Nephron (organoid): ENCODE measurements at regions not wholly inside any gene's neighbourhood (a gene's known extent, or its start where the extent isn't known, plus 50 kb on each side); places are given as distances from the start of the nearest gene placed in this dataset.

ENCODE experiments used
- H3K27ac Mint-ChIP-seq, 3 experiments: 2 replicates each; pipeline ENCODE4 v1.8.0; 2020; ENCODE audit warnings: mixed read lengths in 3 of 3, mild to moderate bottlenecking in 2 of 3, moderate library complexity in 1 of 3
- H3K27me3 Mint-ChIP-seq: 2 replicates; pipeline ENCODE4 v1.8.0; 2021; ENCODE audit warnings: low read depth, mild to moderate bottlenecking, moderate library complexity, mixed read lengths
- H3K36me3 Mint-ChIP-seq: 2 replicates; pipeline ENCODE4 v1.8.0; 2020; ENCODE audit warnings: low read depth, mixed read lengths
- H3K4me1 Mint-ChIP-seq: 2 replicates; pipeline ENCODE4 v1.8.0; 2020; ENCODE audit warnings: mixed read lengths
- H3K4me3 Mint-ChIP-seq, 3 experiments: 2 replicates each; pipeline ENCODE4 v1.8.0; 2020; ENCODE audit warnings: mild to moderate bottlenecking in 3 of 3, mixed read lengths in 3 of 3, moderate library complexity in 2 of 3
- H3K9me3 Mint-ChIP-seq: 2 replicates; pipeline ENCODE4 v1.8.0; 2020; ENCODE audit warnings: mixed read lengths
- CTCF ChIP-seq, 3 experiments: fragments of 200-600 bp; sonication (generic); IDR thresholded peaks; one replicate each; pipeline ENCODE4 v1.5.0; 2021; ENCODE audit warnings: antibody characterized with exemption in 3 of 3; ENCODE audit not compliant: unreplicated experiment in 3 of 3

- TF ChIP-seq CTCF (IDR thresholded peaks at IDR 0.05; ENCODE audit: unreplicated experiment in 3 of 3) = no peak
- Mint-ChIP-seq H3K4me1 (no peaks in the 10 kb centered on the region), H3K36me3 (no peaks in the 10 kb centered on the region), H3K27me3 (no peaks in the 10 kb centered on the region), H3K27ac (no peak overlapping the region), H3K9me3 (no peaks in the 10 kb centered on the region), H3K4me3 (no peak overlapping the region)
These were observed 1851.1 kb upstream of the IGFBP7 start for GRCh38 chr4:58961283-58961682.

- no peak for TF ChIP-seq CTCF (IDR thresholded peaks at IDR 0.05; ENCODE audit: unreplicated experiment in 3 of 3)
- Mint-ChIP-seq H3K36me3 (no peaks in the 10 kb centered on the region), H3K27me3 (no peaks in the 10 kb centered on the region), H3K9me3 (no peaks in the 10 kb centered on the region), H3K4me3 (no peak overlapping the region), H3K27ac (no peak overlapping the region), H3K4me1 (no peaks in the 10 kb centered on the region)
These were observed 1851.7 kb upstream of the IGFBP7 start for GRCh38 chr4:58961925-58962324.

DNA sequence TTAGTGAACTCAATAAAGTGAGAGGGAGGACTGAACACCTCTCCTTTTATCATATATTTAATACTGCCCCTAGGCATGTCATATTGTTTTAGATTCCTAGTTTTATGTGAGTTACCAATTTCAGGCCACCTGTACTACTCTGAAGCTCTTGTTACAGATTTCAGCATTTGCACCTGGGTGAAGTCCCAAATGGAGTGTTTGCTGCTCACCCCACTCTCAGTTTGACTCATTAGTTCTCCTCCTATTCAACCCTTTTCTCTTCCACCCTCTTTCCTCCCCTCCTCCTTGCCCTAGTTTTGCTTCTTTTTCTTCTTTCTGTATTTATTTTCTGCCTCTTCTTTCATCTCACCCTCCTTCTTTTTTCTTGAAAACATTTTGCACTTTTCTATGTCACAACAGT lies 1852.2 kb upstream of the IGFBP7 start:
- Mint-ChIP-seq H3K27ac (no peak overlapping the region), H3K4me1 (no peaks in the 10 kb centered on the region), H3K36me3 (no peaks in the 10 kb centered on the region), H3K9me3 (no peaks in the 10 kb centered on the region), H3K4me3 (no peak overlapping the region), H3K27me3 (no peaks in the 10 kb centered on the region)
- TF ChIP-seq CTCF (IDR thresholded peaks at IDR 0.05; ENCODE audit: unreplicated experiment in 3 of 3) = no peak

DNA sequence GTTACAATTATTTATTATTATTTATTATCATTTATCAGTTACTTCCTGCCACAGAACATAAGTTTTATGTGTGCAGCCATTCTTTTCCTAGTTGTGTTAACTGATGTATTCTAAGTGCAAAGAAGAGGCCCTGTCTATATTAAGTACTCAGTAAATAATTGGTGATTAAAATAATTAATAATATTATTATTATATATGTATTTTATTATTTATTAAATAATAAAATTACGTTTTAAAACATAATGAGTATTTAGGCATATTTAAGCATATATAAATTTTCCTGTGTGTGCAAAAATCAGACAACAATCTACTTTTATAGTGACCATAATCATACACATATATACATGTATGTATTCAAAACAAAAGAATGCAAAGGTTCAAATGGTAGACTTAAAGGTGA lies 1871.6 kb upstream of the IGFBP7 start:
- no peak for TF ChIP-seq CTCF (IDR thresholded peaks at IDR 0.05; ENCODE audit: unreplicated experiment in 3 of 3)

DNA sequence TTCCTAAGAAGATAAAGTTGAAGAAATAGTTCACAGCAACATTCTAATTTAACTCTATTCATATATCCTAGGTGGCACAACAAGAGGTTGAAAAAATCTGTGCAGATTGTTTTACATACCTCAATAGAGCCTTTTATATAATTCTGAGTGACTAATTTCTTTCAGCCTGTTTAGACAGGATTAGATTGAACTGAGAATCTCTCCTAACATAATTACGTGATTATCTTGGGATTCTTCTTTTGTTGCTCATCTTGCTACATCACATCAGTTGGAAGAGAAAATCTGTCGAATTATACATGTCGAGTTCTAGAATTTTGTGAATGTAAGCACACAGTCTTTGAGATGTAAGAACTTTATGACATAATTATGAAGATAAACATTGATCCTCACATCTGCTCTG lies 1873.7 kb upstream of the IGFBP7 start:
- H3K9me3 Mint-ChIP-seq = no peaks in the 10 kb centered on the region
- H3K4me1 Mint-ChIP-seq = no peaks in the 10 kb centered on the region
- H3K27me3 Mint-ChIP-seq = peaks cover 6% of the 10 kb centered on the region
- no peak overlapping the region for H3K27ac Mint-ChIP-seq
- H3K4me3 Mint-ChIP-seq = no peak overlapping the region
- no peaks in the 10 kb centered on the region for H3K36me3 Mint-ChIP-seq
- TF ChIP-seq CTCF (IDR thresholded peaks at IDR 0.05; ENCODE audit: unreplicated experiment in 3 of 3) = no peak

More for the DNA sequence above, 1871.6 kb upstream of the IGFBP7 start:
- no peaks in the 10 kb centered on the region for H3K9me3 Mint-ChIP-seq
- no peak overlapping the region for H3K4me3 Mint-ChIP-seq
- H3K4me1 Mint-ChIP-seq = peaks cover 5% of the 10 kb centered on the region
- no peaks in the 10 kb centered on the region for H3K36me3 Mint-ChIP-seq
- no peak overlapping the region for H3K27ac Mint-ChIP-seq
- H3K27me3 Mint-ChIP-seq = peaks cover 6% of the 10 kb centered on the region

- no peak for TF ChIP-seq CTCF (IDR thresholded peaks at IDR 0.05; ENCODE audit: unreplicated experiment in 3 of 3)
- no peaks in the 10 kb centered on the region for H3K9me3 Mint-ChIP-seq
- H3K4me1 Mint-ChIP-seq = no peaks in the 10 kb centered on the region
- H3K36me3 Mint-ChIP-seq = no peaks in the 10 kb centered on the region
- no peaks in the 10 kb centered on the region for H3K27me3 Mint-ChIP-seq
- H3K4me3 Mint-ChIP-seq = no peak overlapping the region
- no peak overlapping the region for H3K27ac Mint-ChIP-seq
These were observed 1892.0 kb upstream of the IGFBP7 start for GRCh38 chr4:59002148-59002547.
